Vagina (tissue), 2 donors: ENCODE measurements at regions not wholly inside any gene's neighbourhood (a gene's known extent, or its start where the extent isn't known, plus 50 kb on each side); places are given as distances from the start of the nearest gene placed in this dataset.

Source experiments
- CTCF ChIP-seq, 3 experiments: fragments of 450-650 bp in 2 of 3; fragments of 200-600 bp in 1 of 3; sonication (generic) in 1 of 3; IDR thresholded peaks; one replicate each; pipeline ENCODE4 v1.5.1; 2017 to 2019; ENCODE audit warnings: antibody characterized with exemption in 3 of 3, mild to moderate bottlenecking in 2 of 3, moderate library complexity in 2 of 3
- POLR2AphosphoS5 ChIP-seq, 2 donors: sonication (generic); formaldehyde crosslinking; IDR thresholded peaks; one replicate each; pipeline ENCODE4 v1.9.0; 2017; ENCODE audit warnings: antibody characterized with exemption in 2 of 2, mild to moderate bottlenecking in 2 of 2, low read depth in 1 of 2; ENCODE audit not compliant: insufficient read depth in 1 of 2

- TF ChIP-seq POLR2AphosphoS5 (IDR thresholded peaks at IDR 0.05; ENCODE audit: insufficient read depth in 1 of 2, low read depth in 1 of 2) (no peak), CTCF (IDR thresholded peaks at IDR 0.05) (no peak)
Measured at GRCh38 chr14:48914921-48915320, 671.3 kb downstream of the RPS29 start.
